ENCODE measurements at regions not wholly inside any gene's neighbourhood (a gene's known extent, or its start where the extent isn't known, plus 50 kb on each side); places are given as distances from the start of the nearest gene placed in this dataset.

DNA sequence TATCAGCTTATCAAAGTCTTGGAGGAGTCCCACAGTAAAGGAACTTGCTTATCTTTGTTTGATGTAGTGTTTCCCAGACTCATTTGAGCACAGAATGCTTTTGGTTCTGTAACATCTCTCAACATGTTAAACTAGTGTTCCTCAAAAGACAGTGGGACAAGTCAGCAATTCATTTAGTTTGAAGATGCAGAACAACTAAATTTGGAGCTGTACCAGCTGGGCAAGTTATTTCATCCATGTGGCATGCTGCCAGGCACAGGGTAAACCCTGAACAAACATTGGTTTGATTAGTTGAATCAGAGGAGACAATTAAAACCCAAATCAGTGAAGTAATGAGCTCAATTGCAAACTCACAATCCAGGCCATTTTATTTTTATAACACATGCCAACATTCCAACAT lies 141.2 kb downstream of the CSNK2A3 start (continued):
- TF ChIP-seq, protein P1, sequence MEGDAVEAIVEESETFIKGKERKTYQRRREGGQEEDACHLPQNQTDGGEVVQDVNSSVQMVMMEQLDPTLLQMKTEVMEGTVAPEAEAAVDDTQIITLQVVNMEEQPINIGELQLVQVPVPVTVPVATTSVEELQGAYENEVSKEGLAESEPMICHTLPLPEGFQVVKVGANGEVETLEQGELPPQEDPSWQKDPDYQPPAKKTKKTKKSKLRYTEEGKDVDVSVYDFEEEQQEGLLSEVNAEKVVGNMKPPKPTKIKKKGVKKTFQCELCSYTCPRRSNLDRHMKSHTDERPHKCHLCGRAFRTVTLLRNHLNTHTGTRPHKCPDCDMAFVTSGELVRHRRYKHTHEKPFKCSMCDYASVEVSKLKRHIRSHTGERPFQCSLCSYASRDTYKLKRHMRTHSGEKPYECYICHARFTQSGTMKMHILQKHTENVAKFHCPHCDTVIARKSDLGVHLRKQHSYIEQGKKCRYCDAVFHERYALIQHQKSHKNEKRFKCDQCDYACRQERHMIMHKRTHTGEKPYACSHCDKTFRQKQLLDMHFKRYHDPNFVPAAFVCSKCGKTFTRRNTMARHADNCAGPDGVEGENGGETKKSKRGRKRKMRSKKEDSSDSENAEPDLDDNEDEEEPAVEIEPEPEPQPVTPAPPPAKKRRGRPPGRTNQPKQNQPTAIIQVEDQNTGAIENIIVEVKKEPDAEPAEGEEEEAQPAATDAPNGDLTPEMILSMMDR (IDR thresholded peaks at IDR 0.05 in 2 of 3, conservative IDR thresholded peaks at IDR 0.05 in 1 of 3; ENCODE audit: borderline replicate concordance in 1 of 3, insufficient read depth in 1 of 3, low read depth in 2 of 3, low read length in 2 of 3): no peak
- TF ChIP-seq RAD21 (IDR thresholded peaks at IDR 0.05; ENCODE audit: low read depth) (no peak), CBX3 (IDR thresholded peaks at IDR 0.05; ENCODE audit: low read depth) (no peak)

DNA sequence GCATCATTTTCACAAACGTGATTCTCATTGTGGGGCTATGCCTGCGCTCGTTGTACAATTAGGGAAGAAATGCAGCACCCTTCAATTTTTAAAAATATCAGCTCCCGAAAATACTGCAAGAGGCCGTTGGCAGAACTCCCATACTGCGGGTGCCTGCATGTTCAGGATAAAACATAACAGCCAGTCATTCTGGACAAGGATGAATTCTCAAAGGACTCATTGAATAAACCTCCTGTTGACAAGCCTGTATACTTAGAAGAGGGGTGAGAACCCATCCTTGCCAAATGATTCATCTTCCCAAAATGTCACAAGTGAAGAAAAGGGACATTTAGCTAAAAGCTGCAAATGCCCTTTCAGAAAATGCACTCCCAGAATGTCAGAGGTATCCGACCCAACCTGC lies 141.9 kb downstream of the CSNK2A3 start:
- Histone ChIP-seq H3K79me2 (ENCODE audit: insufficient read depth, low read length) (no peaks in the 10 kb centered on the region), H3K4me1 (ENCODE audit: control insufficient read depth in 1 of 2, insufficient read depth in 2 of 2, low read length in 2 of 2) (no peaks in the 10 kb centered on the region), H3K4me2 (ENCODE audit: low read length) (no peak overlapping the region), H3K9me2 (ENCODE audit: insufficient read depth) (no peaks in the 10 kb centered on the region), H3K36me3 (ENCODE audit: control insufficient read depth in 1 of 2, insufficient read depth in 2 of 2, low read length in 2 of 2) (no peaks in the 10 kb centered on the region), H2AFZ (ENCODE audit: low read depth, low read length, poor library complexity, severe bottlenecking) (no peak overlapping the region), H3K27ac (ENCODE audit: low read depth, low read length) (no peak overlapping the region), H3K9ac (ENCODE audit: low read length) (no peak overlapping the region), H4K20me1 (ENCODE audit: insufficient read depth) (no peaks in the 10 kb centered on the region), H3K27me3 (ENCODE audit: insufficient read depth, low read length) (no peaks in the 10 kb centered on the region), H3K9me3 (ENCODE audit: control insufficient read depth in 1 of 2, insufficient read depth in 1 of 2, low read depth in 1 of 2, low read length in 2 of 2) (no peaks in the 10 kb centered on the region), H3K4me3 (replicated peaks in 1 of 2; ENCODE audit: low read depth in 1 of 2, low read length in 2 of 2) (no peak overlapping the region)
- ATAC-seq: no peak
- DNase-seq (ENCODE audit: low read depth, low spot score): no peak
- intact Hi-C loops (cut with micrococcal nuclease): no loop called here
- ChIA-PET POLR2A (no interaction called here), CTCF (no interaction called here), RAD21 (ENCODE audit: low non-redundant PET in 1 of 2, low total read pairs in 2 of 2, uncharacterized antibody in 2 of 2, unreplicated experiment in 2 of 2) (no interaction called here)
- TF ChIP-seq CEBPB (IDR thresholded peaks at IDR 0.05; ENCODE audit: low read depth) (no peak), ZNF274 (IDR thresholded peaks at IDR 0.05; ENCODE audit: low read depth, low read length) (no peak), EZH2phosphoT487 (IDR thresholded peaks at IDR 0.05; ENCODE audit: borderline replicate concordance) (no peak), RAD21 (IDR thresholded peaks at IDR 0.05; ENCODE audit: low read depth) (no peak), ELF1 (IDR thresholded peaks at IDR 0.05; ENCODE audit: borderline replicate concordance, low read depth) (no peak), YY1 (IDR thresholded peaks at IDR 0.05; ENCODE audit: extremely low read depth, insufficient replicate concordance, low read depth, low read length) (no peak), TCF7L2 (IDR thresholded peaks at IDR 0.05; ENCODE audit: borderline replicate concordance, extremely low read depth, insufficient read depth, insufficient read length) (no peak), SRF (IDR thresholded peaks at IDR 0.05; ENCODE audit: low read depth) (no peak), SP1 (IDR thresholded peaks at IDR 0.05; ENCODE audit: low read depth) (no peak), EGR1 (IDR thresholded peaks at IDR 0.05; ENCODE audit: low read depth) (no peak), SIN3A (IDR thresholded peaks at IDR 0.05; ENCODE audit: low read depth) (no peak)
- TF ChIP-seq, protein P1 (IDR thresholded peaks at IDR 0.05 in 2 of 3, conservative IDR thresholded peaks at IDR 0.05 in 1 of 3; ENCODE audit: borderline replicate concordance in 1 of 3, insufficient read depth in 1 of 3, low read depth in 2 of 3, low read length in 2 of 3): no peak
- TF ChIP-seq, protein P2, sequence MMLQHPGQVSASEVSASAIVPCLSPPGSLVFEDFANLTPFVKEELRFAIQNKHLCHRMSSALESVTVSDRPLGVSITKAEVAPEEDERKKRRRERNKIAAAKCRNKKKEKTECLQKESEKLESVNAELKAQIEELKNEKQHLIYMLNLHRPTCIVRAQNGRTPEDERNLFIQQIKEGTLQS (IDR thresholded peaks at IDR 0.05): no peak
- no TSS peak for BruUV-seq (replicated peaks)

Measured in HCT116 (cell line).